OCI-LY7 (cell line): ENCODE measurements at regions not wholly inside any gene's neighbourhood (a gene's known extent, or its start where the extent isn't known, plus 50 kb on each side); places are given as distances from the start of the nearest gene placed in this dataset.
"Not testable (repeated sequence)": the region's sequence is repeated elsewhere in the genome, so short reads cannot be mapped to it uniquely, and the experiment has no call there.

ENCODE experiments used
- BruUV-seq: library from RNA; stranded (reverse); fragments of 400-500 nt; replicated peaks from 2 replicates; lab custom pipeline; 2021; lab: Mats Ljungman, UMichigan
- CTCF ChIA-PET: fragments of 300-600 bp; sonication (Branson Sonifier 250); formaldehyde crosslinking; loops from one replicate; lab custom pipeline; 2022; ENCODE audit warnings: antibody characterized with exemption; ENCODE audit not compliant: unreplicated experiment; lab: Charles Lee
- POLR2A ChIA-PET: fragments of 300-600 bp; sonication (Branson Sonifier 250); formaldehyde crosslinking; loops from one replicate; lab custom pipeline; 2022; ENCODE audit warnings: antibody characterized with exemption; lab: Charles Lee
- DNase-seq: peaks from one replicate; pipeline ENCODE4 v3.0.0-alpha.2; 2015; ENCODE audit warnings: low spot score
- H2AFZ ChIP-seq: fragments of 200-600 bp; sonication (generic), shearing (Covaris generic); 2 replicates; pipeline ENCODE4 v1.6.1; 2014; ENCODE audit warnings: mild to moderate bottlenecking, antibody characterized with exemption, low read length, moderate library complexity
- H3K27ac ChIP-seq: fragments of 200-600 bp; sonication (generic); 2 replicates; pipeline ENCODE4 v1.5.1; 2014; ENCODE audit warnings: mixed run types, low read depth, mild to moderate bottlenecking, moderate library complexity, low read length, inconsistent platforms; ENCODE audit not compliant: poor library complexity, severe bottlenecking
- H3K36me3 ChIP-seq: fragments of 200-600 bp; sonication (generic); 2 replicates; pipeline ENCODE4 v1.6.1; 2014; ENCODE audit warnings: mild to moderate bottlenecking, antibody characterized with exemption, low read length, moderate library complexity, mixed read lengths; ENCODE audit not compliant: insufficient read depth
- H3K4me1 ChIP-seq: fragments of 200-600 bp; sonication (generic); 2 replicates; pipeline ENCODE4 v1.5.1; 2014; ENCODE audit warnings: mild to moderate bottlenecking, low read length; ENCODE audit not compliant: insufficient read depth, poor library complexity, severe bottlenecking
- H3K4me2 ChIP-seq: fragments of 200-600 bp; sonication (generic); 2 replicates; pipeline ENCODE4 v1.6.1; 2014; ENCODE audit warnings: mild to moderate bottlenecking, low read length
- H3K4me3 ChIP-seq: fragments of 200-600 bp; sonication (generic); 2 replicates; pipeline ENCODE4 v1.5.1; 2014; ENCODE audit warnings: mild to moderate bottlenecking, low read depth, low read length; ENCODE audit not compliant: poor library complexity, severe bottlenecking
- H3K79me2 ChIP-seq: fragments of 200-600 bp; sonication (generic); 2 replicates; pipeline ENCODE4 v1.6.1; 2016; ENCODE audit warnings: low read depth, mild to moderate bottlenecking, low read length, moderate library complexity, mixed read lengths; ENCODE audit not compliant: insufficient read depth
- H3K9me2 ChIP-seq: fragments of 200-600 bp; sonication (generic); 2 replicates; pipeline ENCODE4 v1.6.1; 2016; ENCODE audit warnings: mild to moderate bottlenecking, low read length, mixed read lengths; ENCODE audit not compliant: insufficient read depth
- H3K9me3 ChIP-seq: fragments of 200-600 bp; sonication (generic); 2 replicates; pipeline ENCODE4 v1.6.1; 2014; ENCODE audit warnings: mild to moderate bottlenecking, mixed run types, low read length, mixed read lengths
- H4K20me1 ChIP-seq: fragments of 200-600 bp; sonication (generic); 2 replicates; pipeline ENCODE4 v1.6.1; 2014; ENCODE audit warnings: mild to moderate bottlenecking, antibody characterized with exemption, low read length, moderate library complexity, mixed read lengths; ENCODE audit not compliant: insufficient read depth
- CTCF ChIP-seq: fragments of 200-600 bp; sonication (generic); conservative IDR thresholded peaks from 2 replicates; pipeline ENCODE4 v1.5.1; 2014; ENCODE audit warnings: mild to moderate bottlenecking, antibody characterized with exemption, low read length, moderate library complexity, mixed read lengths
- EZH2phosphoT487 ChIP-seq: fragments of 200-600 bp; sonication (generic); IDR thresholded peaks from 2 replicates; pipeline ENCODE4 v1.6.1; 2018; ENCODE audit warnings: low read depth, borderline replicate concordance, mild to moderate bottlenecking, mixed run types, antibody characterized with exemption, low read length, moderate library complexity, mixed read lengths
- intact Hi-C: fragments of 100-400 bp; cut with micrococcal nuclease; formaldehyde crosslinking; loops from one replicate; pipeline ENCODE4 v1.10.0; 2022; ENCODE audit not compliant: unreplicated experiment

GRCh38 chr11:12592283-12592682, 81.9 kb upstream of the TEAD1 start:
- H3K79me2 ChIP-seq: no peaks in the 10 kb centered on the region
- H3K27ac ChIP-seq: no peak overlapping the region
- intact Hi-C loops: no loop called here
- no peaks in the 10 kb centered on the region for H3K9me2 ChIP-seq
- H4K20me1 ChIP-seq: no peaks in the 10 kb centered on the region
- no peaks in the 10 kb centered on the region for H3K4me1 ChIP-seq
- no TSS peak for BruUV-seq
- no peaks in the 10 kb centered on the region for H3K36me3 ChIP-seq
- H3K4me2 ChIP-seq: no peak overlapping the region
- no peak overlapping the region for H3K4me3 ChIP-seq
- H3K9me3 ChIP-seq: no peaks in the 10 kb centered on the region
- ChIA-PET POLR2A (no interaction called here), CTCF (no interaction called here)
- no peak overlapping the region for H2AFZ ChIP-seq
- TF ChIP-seq CTCF (no peak), EZH2phosphoT487 (no peak)
- no peak for DNase-seq

DNA sequence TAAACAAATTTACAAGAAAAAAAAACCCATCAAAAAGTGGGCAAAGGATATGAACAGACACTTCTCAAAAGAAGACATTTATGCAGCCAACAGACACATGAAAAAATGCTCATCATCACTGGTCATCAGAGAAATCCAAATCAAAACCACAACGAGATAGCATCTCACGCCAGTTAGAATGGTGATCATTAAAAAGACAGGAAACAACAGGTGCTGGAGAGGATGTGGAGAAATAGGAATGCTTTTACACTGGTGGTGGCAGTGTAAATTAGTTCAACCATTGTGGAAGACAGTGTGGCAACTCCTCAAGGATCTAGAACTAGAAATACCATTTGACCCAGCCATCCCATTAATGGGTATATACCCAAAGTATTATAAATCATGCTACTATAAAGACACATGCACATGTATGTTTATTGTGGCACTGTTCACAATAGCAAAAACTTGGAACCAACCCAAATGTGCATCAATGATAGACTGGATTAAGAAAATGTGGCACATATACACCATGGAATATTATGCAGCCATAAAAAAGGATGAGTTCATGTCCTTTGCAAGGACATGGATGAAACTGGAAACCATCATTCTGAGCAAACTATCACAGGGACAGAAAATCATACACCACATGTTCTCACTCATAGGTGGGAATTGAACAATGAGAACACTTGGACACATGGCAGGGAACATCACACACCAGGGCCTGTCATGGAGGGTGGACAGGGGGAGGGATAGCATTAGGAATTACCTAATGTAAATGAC, 79.0 kb upstream of the TEAD1 start:
- H3K9me2 ChIP-seq, H3K4me3 ChIP-seq, H4K20me1 ChIP-seq, intact Hi-C loops, H3K9me3 ChIP-seq, H2AFZ ChIP-seq, DNase-seq, H3K79me2 ChIP-seq, H3K27ac ChIP-seq, BruUV-seq, H3K4me1 ChIP-seq, POLR2A ChIA-PET, H3K36me3 ChIP-seq, CTCF ChIA-PET, H3K4me2 ChIP-seq: not testable (repeated sequence)

- POLR2A ChIA-PET: interaction anchor here (0.6 kb wide), 1 partner anchor 344 kb away, joined by 4 read pairs; no protein-coding TSS in a partner anchor
Observed at GRCh38 chr11:12598330-12599256, 75.6 kb upstream of the TEAD1 start.

More at GRCh38 chr11:12598330-12599256, 75.6 kb upstream of the TEAD1 start:
- H3K4me3 ChIP-seq: no peak overlapping the region
- H4K20me1 ChIP-seq: no peaks in the 10 kb centered on the region
- H3K36me3 ChIP-seq: no peaks in the 10 kb centered on the region
- H3K27ac ChIP-seq: no peak overlapping the region
- no peak overlapping the region for H2AFZ ChIP-seq
- CTCF ChIA-PET: interaction anchor here (1.4 kb wide), 1 partner anchor 12 kb away, joined by 4 read pairs; no protein-coding TSS in a partner anchor
- no peak for DNase-seq
- no peaks in the 10 kb centered on the region for H3K79me2 ChIP-seq
- H3K9me3 ChIP-seq: no peaks in the 10 kb centered on the region
- intact Hi-C loops: loop anchor here (2.0 kb wide), 1 partner anchor 296 kb away; no protein-coding TSS in a partner anchor
- no TSS peak for BruUV-seq
- H3K4me2 ChIP-seq: no peak overlapping the region
- no peak for TF ChIP-seq CTCF
- no peak for TF ChIP-seq EZH2phosphoT487
- H3K4me1 ChIP-seq: no peaks in the 10 kb centered on the region
- H3K9me2 ChIP-seq: no peaks in the 10 kb centered on the region
